ENCODE measurements at regions not wholly inside any gene's neighbourhood (a gene's known extent, or its start where the extent isn't known, plus 50 kb on each side); places are given as distances from the start of the nearest gene placed in this dataset.

DNA sequence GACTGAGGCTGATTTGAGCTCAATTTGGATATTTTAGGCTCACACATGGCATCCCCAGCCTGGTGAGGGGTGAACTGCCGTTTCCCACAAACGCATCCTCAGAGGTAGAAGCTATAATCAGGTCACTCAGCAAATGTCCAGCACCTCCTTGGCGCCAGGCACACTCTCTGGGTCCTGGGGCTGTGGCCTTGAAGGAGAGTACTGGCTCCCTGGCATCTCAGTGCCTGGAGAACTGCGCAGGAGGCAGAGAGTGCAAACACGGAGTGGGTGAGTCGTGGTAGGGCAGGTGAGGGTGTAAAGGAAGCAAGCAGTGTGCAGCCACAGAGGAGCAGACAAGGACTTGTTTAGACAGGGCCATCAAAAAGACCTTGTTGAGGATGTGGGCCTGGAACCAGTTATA, 224.0 kb upstream of the ZNF32 start:
- Histone ChIP-seq H3K27me3 (replicated peaks) (no peaks in the 10 kb centered on the region), H3K4me3 (ENCODE audit: low read depth, low read length) (no peak overlapping the region), H3K36me3 (replicated peaks) (no peaks in the 10 kb centered on the region), H3K27ac (no peak overlapping the region)
- no peak for DNase-seq
- no peak for TF ChIP-seq CTCF (IDR thresholded peaks at IDR 0.05; ENCODE audit: low read depth, low read length, missing control alignments)
- in situ Hi-C loops (cut with HindIII; ENCODE audit: low pct_ligation_motif_present, low sequenced_read_pairs): no loop called here

GRCh38 chr10:43871545-43871944, 222.9 kb upstream of the ZNF32 start:
- Histone ChIP-seq H3K4me3 (ENCODE audit: low read depth, low read length) (no peak overlapping the region), H3K27me3 (replicated peaks) (no peaks in the 10 kb centered on the region), H3K27ac (no peak overlapping the region), H3K36me3 (replicated peaks) (no peaks in the 10 kb centered on the region)
- no peak for DNase-seq
- no peak for TF ChIP-seq CTCF (IDR thresholded peaks at IDR 0.05; ENCODE audit: low read depth, low read length, missing control alignments)
- in situ Hi-C loops (cut with HindIII; ENCODE audit: low pct_ligation_motif_present, low sequenced_read_pairs): no loop called here

GRCh38 chr10:43870968-43871439, 222.3 kb upstream of the ZNF32 start:
- no peak for DNase-seq
- in situ Hi-C loops (cut with HindIII; ENCODE audit: low pct_ligation_motif_present, low sequenced_read_pairs): no loop called here
- no peak overlapping the region for H3K4me3 ChIP-seq (ENCODE audit: low read depth, low read length)
- no peak overlapping the region for H3K27ac ChIP-seq
- H3K36me3 ChIP-seq (replicated peaks): no peaks in the 10 kb centered on the region
- H3K27me3 ChIP-seq (replicated peaks): no peaks in the 10 kb centered on the region
- TF ChIP-seq CTCF (IDR thresholded peaks at IDR 0.05; ENCODE audit: low read depth, low read length, missing control alignments): no peak

DNA sequence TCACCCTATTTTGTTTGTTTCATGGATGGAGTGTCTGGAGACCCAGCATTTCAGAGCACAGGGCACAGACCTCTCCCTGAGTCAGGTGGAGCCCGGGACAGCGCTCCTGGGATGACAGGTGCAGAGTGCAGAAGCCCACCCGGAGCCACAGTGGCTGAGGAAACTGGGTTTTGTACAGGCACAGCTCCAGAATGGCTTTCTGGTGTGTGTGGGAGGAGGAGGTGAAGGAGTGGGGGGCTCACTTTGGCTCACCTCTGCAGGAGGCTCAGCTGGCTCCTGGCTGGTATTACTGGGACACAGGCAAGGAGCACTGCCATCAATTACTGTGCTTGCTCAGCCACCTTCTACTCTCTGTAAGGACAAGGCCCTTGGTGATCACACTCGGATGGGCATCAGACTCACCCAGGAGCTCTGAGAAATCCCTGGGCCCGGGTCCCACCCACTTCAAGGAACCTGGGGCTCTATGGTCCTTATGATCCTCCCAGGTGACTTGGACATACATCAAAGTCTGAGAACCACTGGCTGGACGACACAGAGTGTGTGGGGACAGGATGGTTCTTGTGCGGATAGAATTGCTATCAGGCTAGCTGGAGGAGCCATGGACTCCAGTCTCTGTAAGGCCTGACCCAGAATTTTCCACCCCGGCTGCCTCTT, 221.1 kb upstream of the ZNF32 start:
- no peak for TF ChIP-seq CTCF (IDR thresholded peaks at IDR 0.05; ENCODE audit: low read depth, low read length, missing control alignments)
- H3K27me3 ChIP-seq (replicated peaks): no peaks in the 10 kb centered on the region
- no peak for DNase-seq
- H3K27ac ChIP-seq: no peak overlapping the region
- no peak overlapping the region for H3K4me3 ChIP-seq (ENCODE audit: low read depth, low read length)
- no peaks in the 10 kb centered on the region for H3K36me3 ChIP-seq (replicated peaks)
- in situ Hi-C loops (cut with HindIII; ENCODE audit: low pct_ligation_motif_present, low sequenced_read_pairs): no loop called here

DNA sequence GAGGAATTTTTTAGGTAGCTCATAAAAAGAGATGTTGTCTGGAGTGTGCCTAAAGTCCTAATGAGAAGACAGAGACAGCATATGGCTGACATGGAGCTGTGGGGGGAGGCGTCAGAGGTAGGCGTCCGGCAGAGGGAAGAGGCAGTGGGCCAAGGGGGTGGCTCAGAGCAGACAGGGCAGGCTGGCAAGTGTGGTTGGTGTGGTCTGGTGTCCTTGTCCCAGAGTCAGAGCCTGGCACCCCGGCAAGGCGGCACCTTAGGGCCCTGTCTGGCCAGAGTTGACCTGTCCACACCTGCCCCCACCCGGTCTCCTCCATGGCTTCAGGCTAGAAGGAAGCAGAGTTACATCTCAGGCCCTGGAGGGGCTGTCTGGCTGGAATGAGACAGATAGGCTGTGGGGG, 220.3 kb upstream of the ZNF32 start:
- H3K27me3 ChIP-seq (replicated peaks): no peaks in the 10 kb centered on the region
- no peak for TF ChIP-seq CTCF (IDR thresholded peaks at IDR 0.05; ENCODE audit: low read depth, low read length, missing control alignments)
- no peaks in the 10 kb centered on the region for H3K36me3 ChIP-seq (replicated peaks)
- in situ Hi-C loops (cut with HindIII; ENCODE audit: low pct_ligation_motif_present, low sequenced_read_pairs): no loop called here
- H3K27ac ChIP-seq: no peak overlapping the region
- DNase-seq: no peak
- no peak overlapping the region for H3K4me3 ChIP-seq (ENCODE audit: low read depth, low read length)

Measured in brain microvascular endothelial cell (primary cell).